Sigmoid colon (tissue), 6 donors: ENCODE measurements at regions not wholly inside any gene's neighbourhood (a gene's known extent, or its start where the extent isn't known, plus 50 kb on each side); places are given as distances from the start of the nearest gene placed in this dataset.

Experiments used
- DNase-seq: peaks from one replicate; pipeline ENCODE4 v3.0.0-alpha.2; 2019
- H3K27ac ChIP-seq, 4 donors: fragments of 200-600 bp; sonication (generic); one replicate each; pipeline ENCODE4 v1.5.1; 2016 to 2019; ENCODE audit warnings: mild to moderate bottlenecking in 1 of 4
- H3K27me3 ChIP-seq, 3 donors: fragments of 200-600 bp; sonication (generic); one replicate each; pipeline ENCODE4 v1.5.1; 2019; ENCODE audit warnings: mild to moderate bottlenecking in 1 of 3
- H3K36me3 ChIP-seq, 4 donors: fragments of 200-600 bp; sonication (generic); one replicate each; pipeline ENCODE4 v1.5.1; 2016 to 2019
- H3K4me1 ChIP-seq, 4 donors: fragments of 200-600 bp; sonication (generic); one replicate each; pipeline ENCODE4 v1.5.1; 2017 to 2019
- H3K4me3 ChIP-seq, 4 donors: fragments of 200-600 bp; sonication (generic); one replicate each; pipeline ENCODE4 v1.5.1; 2017 to 2019; ENCODE audit warnings: mild to moderate bottlenecking in 2 of 4, moderate library complexity in 1 of 4
- H3K9me3 ChIP-seq, 4 donors: fragments of 200-600 bp in 3 of 4; sonication (generic) in 3 of 4; one replicate each; pipeline versions ENCODE4 v1.5.1 to v1.6.1; 2013 to 2019
- EP300 ChIP-seq, 4 donors: sonication (generic); formaldehyde crosslinking; IDR thresholded peaks; one replicate each; pipeline ENCODE4 v1.6.1; 2017; ENCODE audit warnings: antibody characterized with exemption in 4 of 4
- POLR2A ChIP-seq, 2 donors: fragments of 450-650 bp; IDR thresholded peaks; one replicate each; pipeline ENCODE4 v1.6.1; 2016; ENCODE audit warnings: antibody characterized with exemption in 2 of 2, mild to moderate bottlenecking in 2 of 2, moderate library complexity in 2 of 2
- POLR2AphosphoS5 ChIP-seq, 4 donors: sonication (generic); formaldehyde crosslinking; IDR thresholded peaks; one replicate each; pipeline ENCODE4 v1.6.1; 2017; ENCODE audit warnings: antibody characterized with exemption in 4 of 4
- WGBS, 2 donors: extraction: QIAGEN DNeasy Blood & Tissue Kit; methylation state at CpG; one replicate each; pipeline ENCODE4 v1.1.7; 2013; 5-methylcytosine and 5-hydroxymethylcytosine counted together
- intact Hi-C: fragments of 100-400 bp; cut with DNase I; formaldehyde crosslinking; loops from one replicate; pipeline ENCODE4 v1.15.1; 2023
- TF ChIP-seq, protein P1 (sequence below), 4 experiments: fragments of 450-650 bp in 3 of 4; fragments of 200-600 bp in 1 of 4; IDR thresholded peaks; one replicate each; pipeline ENCODE4 v1.5.1; 2016 to 2019; ENCODE audit warnings: antibody characterized with exemption in 4 of 4, mild to moderate bottlenecking in 3 of 4, moderate library complexity in 2 of 4
- donor health status: healthy with polysubstance abuse.
- donor health status: healthy.

- no peaks in the 10 kb centered on the region for H3K27me3 ChIP-seq
- TF ChIP-seq POLR2A (IDR thresholded peaks at IDR 0.05) (no peak), POLR2AphosphoS5 (IDR thresholded peaks at IDR 0.05) (no peak), EP300 (IDR thresholded peaks at IDR 0.05) (no peak)
- TF ChIP-seq, protein P1, sequence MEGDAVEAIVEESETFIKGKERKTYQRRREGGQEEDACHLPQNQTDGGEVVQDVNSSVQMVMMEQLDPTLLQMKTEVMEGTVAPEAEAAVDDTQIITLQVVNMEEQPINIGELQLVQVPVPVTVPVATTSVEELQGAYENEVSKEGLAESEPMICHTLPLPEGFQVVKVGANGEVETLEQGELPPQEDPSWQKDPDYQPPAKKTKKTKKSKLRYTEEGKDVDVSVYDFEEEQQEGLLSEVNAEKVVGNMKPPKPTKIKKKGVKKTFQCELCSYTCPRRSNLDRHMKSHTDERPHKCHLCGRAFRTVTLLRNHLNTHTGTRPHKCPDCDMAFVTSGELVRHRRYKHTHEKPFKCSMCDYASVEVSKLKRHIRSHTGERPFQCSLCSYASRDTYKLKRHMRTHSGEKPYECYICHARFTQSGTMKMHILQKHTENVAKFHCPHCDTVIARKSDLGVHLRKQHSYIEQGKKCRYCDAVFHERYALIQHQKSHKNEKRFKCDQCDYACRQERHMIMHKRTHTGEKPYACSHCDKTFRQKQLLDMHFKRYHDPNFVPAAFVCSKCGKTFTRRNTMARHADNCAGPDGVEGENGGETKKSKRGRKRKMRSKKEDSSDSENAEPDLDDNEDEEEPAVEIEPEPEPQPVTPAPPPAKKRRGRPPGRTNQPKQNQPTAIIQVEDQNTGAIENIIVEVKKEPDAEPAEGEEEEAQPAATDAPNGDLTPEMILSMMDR (IDR thresholded peaks at IDR 0.05) = no peak
- DNase-seq = no peak
- H3K4me3 ChIP-seq = no peak overlapping the region
- intact Hi-C loops = no loop called here
- H3K27ac ChIP-seq = no peak overlapping the region
- H3K9me3 ChIP-seq = no peaks in the 10 kb centered on the region
- H3K36me3 ChIP-seq = no peaks in the 10 kb centered on the region
- WGBS, 2 donors = 70 to 75% methylated on average over 5 of the region's 5 CpGs
- no peaks in the 10 kb centered on the region for H3K4me1 ChIP-seq
These were observed 439.8 kb upstream of the NR3C2 start for GRCh38 chr4:148881860-148882643.

DNA sequence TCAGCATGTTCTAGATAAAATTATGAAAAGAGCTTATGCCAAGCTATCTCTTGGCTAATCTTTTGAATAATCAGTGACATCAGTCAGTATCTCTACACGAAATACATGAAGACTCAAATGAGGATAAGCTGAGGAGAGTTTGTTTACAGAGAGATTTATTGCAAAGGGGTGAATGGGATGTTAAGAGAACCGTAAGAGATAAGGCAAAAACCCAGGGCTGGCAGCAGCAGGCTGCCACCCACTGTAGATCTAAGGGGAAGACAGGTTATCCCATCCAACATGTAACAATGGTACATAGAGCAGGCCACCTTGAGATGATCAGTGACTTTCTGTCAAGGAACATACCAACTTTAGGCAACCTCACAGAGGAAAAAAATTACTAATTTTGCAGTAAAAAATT is 432.1 kb upstream of the NR3C2 start:
- WGBS, 2 donors = 7 to 32% methylated on average over 2 of the region's 2 CpGs
- H3K27me3 ChIP-seq = no peaks in the 10 kb centered on the region
- intact Hi-C loops = no loop called here
- H3K27ac ChIP-seq = no peak overlapping the region
- no peaks in the 10 kb centered on the region for H3K9me3 ChIP-seq
- H3K4me1 ChIP-seq = no peaks in the 10 kb centered on the region
- no peak overlapping the region for H3K4me3 ChIP-seq
- no peak for DNase-seq
- no peaks in the 10 kb centered on the region for H3K36me3 ChIP-seq
- TF ChIP-seq EP300 (IDR thresholded peaks at IDR 0.05) = no peak
- TF ChIP-seq POLR2AphosphoS5 (IDR thresholded peaks at IDR 0.05) = no peak
- no peak for TF ChIP-seq POLR2A (IDR thresholded peaks at IDR 0.05)
- TF ChIP-seq, protein P1 (IDR thresholded peaks at IDR 0.05) = no peak

DNA sequence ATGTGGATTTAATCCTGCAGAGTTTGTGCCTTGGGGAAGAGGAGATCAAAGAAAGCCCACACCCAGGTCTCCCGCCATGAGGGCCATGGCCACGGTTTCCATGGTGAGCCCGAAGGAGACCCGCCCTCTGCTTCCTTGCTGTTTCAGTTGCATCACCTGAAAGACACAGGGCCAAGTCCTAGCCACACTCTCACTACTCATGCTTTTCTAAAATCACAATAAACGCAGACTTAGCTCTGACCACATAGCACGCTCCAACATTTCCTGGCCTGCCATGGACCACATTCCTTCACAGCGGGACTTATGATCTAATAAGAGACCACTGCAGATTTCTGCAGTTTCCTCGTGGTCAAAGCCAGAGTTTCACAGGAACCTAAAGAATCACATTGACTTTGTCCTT is 426.0 kb upstream of the NR3C2 start:
- Histone ChIP-seq H3K27ac (no peak overlapping the region), H3K9me3 (no peaks in the 10 kb centered on the region), H3K4me1 (no peaks in the 10 kb centered on the region), H3K4me3 (no peak overlapping the region), H3K36me3 (no peaks in the 10 kb centered on the region), H3K27me3 (no peaks in the 10 kb centered on the region)
- DNase-seq = no peak
- intact Hi-C loops = no loop called here
- no peak for TF ChIP-seq POLR2A (IDR thresholded peaks at IDR 0.05)
- no peak for TF ChIP-seq EP300 (IDR thresholded peaks at IDR 0.05)
- TF ChIP-seq, protein P1 (IDR thresholded peaks at IDR 0.05) = no peak
- TF ChIP-seq POLR2AphosphoS5 (IDR thresholded peaks at IDR 0.05) = no peak
- 83 to 95% methylated on average over 8 of the region's 8 CpGs for WGBS, 2 donors

DNA sequence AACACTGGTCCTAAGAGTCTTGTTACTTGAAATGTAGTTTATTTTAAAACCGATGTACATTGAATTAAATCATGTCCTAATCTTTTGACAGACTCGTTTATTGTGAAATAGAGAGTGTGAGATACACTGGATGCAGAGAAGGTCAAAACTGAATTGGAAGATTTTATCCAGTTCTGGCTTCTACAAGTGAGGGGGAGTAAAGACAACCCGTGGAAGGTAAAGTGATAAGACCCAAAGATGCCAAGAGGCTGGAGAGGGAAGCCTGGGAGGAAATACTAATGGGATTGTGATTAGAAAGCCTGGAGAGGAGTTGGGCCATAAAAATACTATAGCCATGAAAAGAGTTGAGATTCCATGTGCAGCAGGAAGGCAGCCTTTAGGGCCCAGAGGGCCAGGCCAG is 424.5 kb upstream of the NR3C2 start:
- intact Hi-C loops = no loop called here
- Histone ChIP-seq H3K36me3 (no peaks in the 10 kb centered on the region), H3K4me3 (no peak overlapping the region), H3K9me3 (no peaks in the 10 kb centered on the region), H3K4me1 (no peaks in the 10 kb centered on the region), H3K27me3 (no peaks in the 10 kb centered on the region), H3K27ac (no peak overlapping the region)
- 80 to 87% methylated on average over 3 of the region's 3 CpGs for WGBS, 2 donors
- TF ChIP-seq, protein P1 (IDR thresholded peaks at IDR 0.05) = no peak
- TF ChIP-seq POLR2AphosphoS5 (IDR thresholded peaks at IDR 0.05) = no peak
- no peak for TF ChIP-seq POLR2A (IDR thresholded peaks at IDR 0.05)
- DNase-seq = no peak
